GM06990 (cell line): ENCODE measurements at regions not wholly inside any gene's neighbourhood (a gene's known extent, or its start where the extent isn't known, plus 50 kb on each side); places are given as distances from the start of the nearest gene placed in this dataset.
"Not testable (repeated sequence)": the region's sequence is repeated elsewhere in the genome, so short reads cannot be mapped to it uniquely, and the experiment has no call there.

Experiments
- DNase-seq: peaks from one replicate; pipeline ENCODE4 v3.0.0-alpha.2; 2011; ENCODE audit not compliant: insufficient read length; ENCODE audit errors: extremely low read depth
- H3K27me3 ChIP-seq: replicated peaks from 2 replicates; pipeline ENCODE4 v1.6.0; 2011; ENCODE audit warnings: low read length; ENCODE audit not compliant: control insufficient read depth, insufficient read depth
- H3K36me3 ChIP-seq: 2 replicates; pipeline ENCODE4 v1.5.1; 2011; ENCODE audit warnings: low read length; ENCODE audit not compliant: control insufficient read depth, insufficient read depth
- H3K4me3 ChIP-seq: replicated peaks from 2 replicates; pipeline ENCODE4 v1.5.1; 2011; ENCODE audit warnings: low read depth, mild to moderate bottlenecking, control low read depth, low read length
- CTCF ChIP-seq: IDR thresholded peaks from 2 replicates; pipeline ENCODE4 v1.5.1; 2011; ENCODE audit warnings: low read length, control low read depth, mild to moderate bottlenecking, inconsistent platforms; ENCODE audit not compliant: insufficient read depth, poor library complexity, severe bottlenecking

- Histone ChIP-seq H3K36me3 (no peaks in the 10 kb centered on the region), H3K27me3 (no peaks in the 10 kb centered on the region; the same call in 1 of the 2 replicates), H3K4me3 (no peak overlapping the region)
- no peak for DNase-seq
- no peak for TF ChIP-seq CTCF
These were observed 107.0 kb upstream of the TMEM132E start for GRCh38 chr17:34472363-34472762.

GRCh38 chr17:34471278-34471677 is 108.1 kb upstream of the TMEM132E start:
- not testable (repeated sequence) for H3K4me3 ChIP-seq, H3K36me3 ChIP-seq, H3K27me3 ChIP-seq, DNase-seq

GRCh38 chr17:34465789-34466188 is 102.8 kb upstream of the CCL1 start:
- no peak overlapping the region for H3K4me3 ChIP-seq
- no peak for TF ChIP-seq CTCF
- no peaks in the 10 kb centered on the region for H3K36me3 ChIP-seq
- peaks cover 1% of the 10 kb centered on the region for H3K27me3 ChIP-seq
- no peak for DNase-seq

GRCh38 chr17:34464812-34465211 is 101.8 kb upstream of the CCL1 start:
- TF ChIP-seq CTCF = no peak
- no peaks in the 10 kb centered on the region for H3K36me3 ChIP-seq
- peaks cover 1% of the 10 kb centered on the region for H3K27me3 ChIP-seq
- no peak for DNase-seq
- no peak overlapping the region for H3K4me3 ChIP-seq

DNA sequence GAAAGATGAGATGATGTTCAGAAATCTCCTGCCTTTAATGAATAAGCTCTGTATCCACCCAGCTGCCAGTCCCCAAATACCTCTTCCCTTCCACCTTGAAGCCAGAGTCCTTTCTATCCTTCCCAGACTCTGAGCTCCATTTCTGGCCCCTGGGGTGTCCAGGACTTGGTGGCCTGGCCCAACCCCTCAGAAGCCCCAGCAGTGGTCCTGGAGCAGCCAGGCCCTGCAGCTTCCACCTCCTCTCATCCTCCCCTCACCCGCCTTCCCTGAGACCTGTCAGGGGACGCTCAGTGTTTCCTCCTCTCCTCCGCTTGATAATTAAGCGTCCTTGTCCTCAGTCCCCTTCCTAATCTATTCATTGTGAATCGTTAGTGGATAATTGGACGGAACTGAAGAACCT is 95.2 kb upstream of the CCL1 start:
- H3K4me3 ChIP-seq = no peak overlapping the region
- TF ChIP-seq CTCF = no peak
- peaks cover 2% of the 10 kb centered on the region for H3K27me3 ChIP-seq
- DNase-seq = no peak
- no peaks in the 10 kb centered on the region for H3K36me3 ChIP-seq

GRCh38 chr17:34456121-34456520 is 93.1 kb upstream of the CCL1 start:
- no peak overlapping the region for H3K4me3 ChIP-seq
- DNase-seq = no peak
- peaks cover 2% of the 10 kb centered on the region for H3K27me3 ChIP-seq
- H3K36me3 ChIP-seq = no peaks in the 10 kb centered on the region
- no peak for TF ChIP-seq CTCF
